HepG2 (cell line): ENCODE measurements at regions not wholly inside any gene's neighbourhood (a gene's known extent, or its start where the extent isn't known, plus 50 kb on each side); places are given as distances from the start of the nearest gene placed in this dataset.

Experiments
- ATAC-seq: fragments of 200-7000 bp; cut with Tn5 transposase; 3 replicates; pipeline ENCODE4 v1.9.1; 2020; ENCODE audit warnings: mild to moderate bottlenecking, moderate library complexity
- BruUV-seq: library from RNA; stranded (reverse); fragments of 400-500 nt; replicated peaks from 2 replicates; lab custom pipeline; 2021; lab: Mats Ljungman, UMichigan
- CTCF ChIA-PET: fragments of 300-600 bp; formaldehyde crosslinking; extraction: SDS; loops from one replicate; lab custom pipeline; 2021; ENCODE audit warnings: low total read pairs, inconsistent platforms, low intra/inter-chr PET ratio; lab: Yijun Ruan, JAX
- POLR2A ChIA-PET: fragments of 350-600 bp; sonication (Branson Sonifier 250); formaldehyde crosslinking; loops from one replicate; lab custom pipeline; 2020; ENCODE audit warnings: antibody characterized with exemption, inconsistent platforms; lab: Yijun Ruan, JAX
- DNase-seq: peaks from one replicate; pipeline ENCODE4 v3.0.0-alpha.2; 2015; ENCODE audit warnings: low spot score
- FAIRE-seq: peaks from 3 replicates; lab custom pipeline; 2011; peaks lifted over from hg19 to GRCh38; lab: Jason Lieb, UNC
- H2AFZ ChIP-seq: one replicate; pipeline ENCODE4 v1.6.1; 2011; ENCODE audit warnings: low read length, inconsistent platforms
- H3K27ac ChIP-seq: fragments of 300-600 bp; 3 replicates; pipeline ENCODE4 v1.8.0; 2011; ENCODE audit warnings: mixed run types, mild to moderate bottlenecking, mixed read lengths, low read length, inconsistent platforms; ENCODE audit not compliant: insufficient read depth; ENCODE audit errors: extremely low read length
- H3K27me3 ChIP-seq, 2 experiments: fragments of 200-600 bp in 1 of 2; 2 replicates in 1 of 2; 3 replicates in 1 of 2; pipeline versions ENCODE4 v1.6.0 to v1.8.0; 2011; ENCODE audit warnings: low read length in 2 of 2, mild to moderate bottlenecking in 2 of 2, moderate library complexity in 2 of 2, inconsistent platforms in 1 of 2; ENCODE audit not compliant: insufficient read depth in 2 of 2, control insufficient read depth in 1 of 2
- H3K36me3 ChIP-seq, 2 experiments: fragments of 200-600 bp in 1 of 2; replicated peaks in 1 of 2; 2 replicates in 1 of 2; 3 replicates in 1 of 2; pipeline versions ENCODE4 v1.5.1 to v1.8.0; 2011; ENCODE audit warnings: low read length in 2 of 2, inconsistent platforms in 1 of 2; ENCODE audit not compliant: insufficient read depth in 2 of 2, control insufficient read depth in 1 of 2
- H3K4me1 ChIP-seq: 2 replicates; pipeline ENCODE4 v1.5.1; 2012; ENCODE audit warnings: low read length, inconsistent platforms; ENCODE audit not compliant: insufficient read depth
- H3K4me2 ChIP-seq: 2 replicates; pipeline ENCODE4 v1.6.0; 2011; ENCODE audit warnings: low read depth, low read length, inconsistent platforms
- H3K4me3 ChIP-seq, 3 experiments: fragments of 200-600 bp in 1 of 3; sonication (generic), shearing (Covaris generic) in 1 of 3; replicated peaks in 1 of 3; 2 replicates each; pipeline ENCODE4 v1.5.1; 2011 to 2016; ENCODE audit warnings: low read length in 3 of 3, inconsistent platforms in 2 of 3, low read depth in 2 of 3, mild to moderate bottlenecking in 2 of 3, control low read depth in 1 of 3, mixed read lengths in 1 of 3; ENCODE audit not compliant: insufficient read depth in 1 of 3
- H3K79me2 ChIP-seq: one replicate; pipeline ENCODE4 v1.6.1; 2011; ENCODE audit warnings: low read length, inconsistent platforms; ENCODE audit not compliant: insufficient read depth
- H3K9ac ChIP-seq: 2 replicates; pipeline ENCODE4 v1.6.0; 2011; ENCODE audit warnings: mild to moderate bottlenecking, low read depth, low read length, inconsistent platforms; ENCODE audit not compliant: insufficient read depth
- H3K9me3 ChIP-seq: 2 replicates; pipeline ENCODE4 v1.5.1; 2012; ENCODE audit warnings: mild to moderate bottlenecking, low read length
- H4K20me1 ChIP-seq: 2 replicates; pipeline ENCODE4 v1.6.0; 2011; ENCODE audit warnings: inconsistent platforms, mild to moderate bottlenecking, low read length, moderate library complexity; ENCODE audit not compliant: insufficient read depth
- ATF1 ChIP-seq: IDR thresholded peaks from 2 replicates; pipeline ENCODE4 v1.6.1; 2016; ENCODE audit warnings: mild to moderate bottlenecking, control low read depth
- CC2D1A ChIP-seq: sonication (generic); formaldehyde crosslinking; IDR thresholded peaks from 2 replicates; pipeline ENCODE4 v1.8.1; 2023; ENCODE audit warnings: mild to moderate bottlenecking, missing genetic modification reagents
- CHD2 ChIP-seq: IDR thresholded peaks from 2 replicates; pipeline ENCODE4 v1.6.1; 2011; ENCODE audit warnings: low read depth, low read length, improper control_type of control experiment
- FIP1L1 ChIP-seq: fragments of 200-400 bp; formaldehyde crosslinking; IDR thresholded peaks from 2 replicates; pipeline ENCODE4 v1.6.1; 2018; ENCODE audit warnings: low read depth, mild to moderate bottlenecking, low read length, moderate library complexity, borderline replicate concordance; ENCODE audit not compliant: insufficient read depth
- GLI4 ChIP-seq: sonication (generic); formaldehyde crosslinking; IDR thresholded peaks from 2 replicates; pipeline ENCODE4 v1.5.1; 2020; ENCODE audit warnings: missing genetic modification reagents, mild to moderate bottlenecking, moderate library complexity, borderline replicate concordance
- GMEB1 ChIP-seq: sonication (generic); formaldehyde crosslinking; IDR thresholded peaks from 2 replicates; pipeline ENCODE4 v1.5.1; 2020; ENCODE audit warnings: missing genetic modification reagents, mild to moderate bottlenecking, borderline replicate concordance
- HCFC1 ChIP-seq: fragments of 150-350 bp; IDR thresholded peaks from 2 replicates; pipeline ENCODE4 v1.6.1; 2014; ENCODE audit warnings: low read depth, low read length
- HOXA9 ChIP-seq: sonication (generic); formaldehyde crosslinking; IDR thresholded peaks from 2 replicates; pipeline ENCODE4 v1.8.1; 2022; ENCODE audit warnings: missing genetic modification reagents, mild to moderate bottlenecking, moderate library complexity, borderline replicate concordance
- JARID2 ChIP-seq: sonication (generic); formaldehyde crosslinking; IDR thresholded peaks from 2 replicates; pipeline ENCODE4 v1.8.1; 2023; ENCODE audit warnings: missing genetic modification reagents, inconsistent platforms; ENCODE audit not compliant: insufficient replicate concordance
- NR3C1 ChIP-seq: sonication (generic); formaldehyde crosslinking; IDR thresholded peaks from 2 replicates; pipeline ENCODE4 v1.4.0; 2020; ENCODE audit warnings: missing genetic modification reagents
- PHF5A ChIP-seq: IDR thresholded peaks from one replicate; pipeline ENCODE4 v1.6.1; 2018; ENCODE audit warnings: low read depth, missing genetic modification reagents; ENCODE audit not compliant: unreplicated experiment
- RARA ChIP-seq: IDR thresholded peaks from 2 replicates; pipeline ENCODE4 v1.6.1; 2016; ENCODE audit warnings: missing genetic modification reagents, missing compliant biosample characterization
- RCOR2 ChIP-seq: IDR thresholded peaks from 2 replicates; pipeline ENCODE4 v1.6.1; 2016; ENCODE audit warnings: missing biosample characterization, missing genetic modification reagents
- SCMH1 ChIP-seq: sonication (generic); formaldehyde crosslinking; IDR thresholded peaks from 2 replicates; pipeline ENCODE4 v1.9.0; 2021; ENCODE audit warnings: missing genetic modification reagents, mild to moderate bottlenecking, borderline replicate concordance
- ZNF251 ChIP-seq: sonication (generic); formaldehyde crosslinking; IDR thresholded peaks from 2 replicates; pipeline ENCODE4 v1.9.0; 2021; ENCODE audit warnings: mild to moderate bottlenecking, missing genetic modification reagents
- ZNF354B ChIP-seq: sonication (generic); formaldehyde crosslinking; IDR thresholded peaks from 2 replicates; pipeline ENCODE4 v1.8.0; 2022; ENCODE audit warnings: mild to moderate bottlenecking, missing genetic modification reagents
- ZNF816 ChIP-seq: sonication (generic); formaldehyde crosslinking; IDR thresholded peaks from 2 replicates; pipeline ENCODE4 v1.8.0; 2022; ENCODE audit warnings: missing genetic modification reagents, mild to moderate bottlenecking, borderline replicate concordance
- WGBS: methylation state at CpG from one replicate; pipeline ENCODE4 v1.1.6; 2017; ENCODE audit warnings: low lambda C conversion rate; 5-methylcytosine and 5-hydroxymethylcytosine counted together
- in situ Hi-C: cut with HindIII; loops from 2 replicates; pipeline ENCODE4 v1.10.0; 2017; ENCODE audit warnings: low pct_unique_long_range_greater_than_20kb; ENCODE audit not compliant: extremely low pct_ligation_motif_present
- intact Hi-C: fragments of 100-400 bp; cut with micrococcal nuclease; formaldehyde crosslinking; loops from one replicate; pipeline ENCODE4 v1.10.0; 2022; ENCODE audit not compliant: unreplicated experiment

GRCh38 chr9:88229434-88229833 lies 91.2 kb upstream of the SPATA31C2 start (continued):
- TF ChIP-seq GMEB1 (CRISPR knock-in tag): no peak
- TF ChIP-seq RARA (CRISPR knock-in tag): no peak
- no peak for TF ChIP-seq ATF1
- no peak for TF ChIP-seq HCFC1
- TF ChIP-seq ZNF354B (CRISPR knock-in tag): no peak
- TF ChIP-seq ZNF816: no peak
- TF ChIP-seq CC2D1A (CRISPR knock-in tag): no peak
- TF ChIP-seq JARID2: no peak
- TF ChIP-seq CHD2: no peak

GRCh38 chr9:88224938-88225337 lies 86.7 kb upstream of the SPATA31C2 start:
- FAIRE-seq (no peak), DNase-seq (no peak), ATAC-seq (no peak)
- Histone ChIP-seq H3K4me2 (no peak overlapping the region), H4K20me1 (no peaks in the 10 kb centered on the region), H3K9me3 (no peaks in the 10 kb centered on the region), H3K27ac (no peak overlapping the region), H3K9ac (no peak overlapping the region), H3K36me3 (no peaks in the 10 kb centered on the region), H2AFZ (no peak overlapping the region), H3K79me2 (no peaks in the 10 kb centered on the region), H3K4me1 (no peaks in the 10 kb centered on the region), H3K4me3 (no peak overlapping the region), H3K27me3 (peaks cover 0 to 9% of the 10 kb centered on the region in 2 experiments; a peak in 2 of 5 replicates)
- BruUV-seq: no TSS peak
- ChIA-PET POLR2A (no interaction called here), CTCF (no interaction called here)
- intact Hi-C loops: no loop called here
- WGBS: 23% methylated on average over 5 of the region's 6 CpGs
- TF ChIP-seq PHF5A (CRISPR knock-in tag) (no peak), GLI4 (CRISPR knock-in tag) (no peak), SCMH1 (CRISPR knock-in tag) (no peak), FIP1L1 (no peak), ZNF251 (CRISPR knock-in tag) (no peak), RCOR2 (no peak), NR3C1 (no peak), HOXA9 (CRISPR knock-in tag) (no peak)
- in situ Hi-C loops: no loop called here
